CD4-positive, alpha-beta T cell (primary cell): ENCODE measurements at regions not wholly inside any gene's neighbourhood (a gene's known extent, or its start where the extent isn't known, plus 50 kb on each side); places are given as distances from the start of the nearest gene placed in this dataset.
A peak's percentile ranks its signal among the peaks of the same experiment; 100 is the strongest.

Experiments
- ATAC-seq: fragments of 200-7000 bp; cut with Tn5 transposase; one replicate; pipeline ENCODE4 v1.10.0; 2022; ENCODE audit warnings: mild to moderate bottlenecking; ENCODE audit not compliant: poor library complexity
- CTCF ChIA-PET: fragments of 350-600 bp; sonication (Branson Sonifier 250); formaldehyde crosslinking; loops from one replicate; lab custom pipeline; 2021; ENCODE audit warnings: antibody characterized with exemption, inconsistent platforms; lab: Charles Lee
- POLR2A ChIA-PET: fragments of 350-600 bp; sonication (Branson Sonifier 250); formaldehyde crosslinking; loops from one replicate; lab custom pipeline; 2021; ENCODE audit warnings: antibody characterized with exemption, inconsistent platforms; lab: Charles Lee
- DNase-seq, 14 experiments: peaks; one replicate each; pipeline ENCODE4 v3.0.0-alpha.2; 2013 to 2020; ENCODE audit warnings: mixed read lengths in 2 of 14
- H3K27ac ChIP-seq, 2 donors: one replicate each; pipeline versions ENCODE4 v1.5.1 to v1.7.0; 2013; ENCODE audit warnings: low read length in 2 of 2, low read depth in 1 of 2, mild to moderate bottlenecking in 1 of 2
- H3K27me3 ChIP-seq, 2 experiments: 1 replicate in 1 of 2; 2 replicates in 1 of 2; pipeline versions ENCODE4 v1.6.1 to v1.7.0; 2013; ENCODE audit warnings: low read length in 2 of 2, control low read depth in 1 of 2, mild to moderate bottlenecking in 1 of 2, moderate library complexity in 1 of 2; ENCODE audit not compliant: insufficient read depth in 2 of 2, control insufficient read depth in 1 of 2
- H3K36me3 ChIP-seq: one replicate; pipeline ENCODE4 v1.6.1; 2013; ENCODE audit warnings: low read length, control low read depth; ENCODE audit not compliant: insufficient read depth
- H3K4me1 ChIP-seq: one replicate; pipeline ENCODE4 v1.6.1; 2013; ENCODE audit warnings: low read length, control low read depth; ENCODE audit not compliant: insufficient read depth
- H3K4me3 ChIP-seq: one replicate; pipeline ENCODE4 v1.5.1; 2013; ENCODE audit warnings: mild to moderate bottlenecking, low read length, moderate library complexity
- H3K9me3 ChIP-seq, 2 experiments: 1 replicate in 1 of 2; 2 replicates in 1 of 2; pipeline versions ENCODE4 v1.6.1 to v1.7.0; 2013; ENCODE audit warnings: low read length in 2 of 2, mild to moderate bottlenecking in 2 of 2, control low read depth in 1 of 2, moderate library complexity in 1 of 2; ENCODE audit not compliant: control insufficient read depth in 1 of 2, insufficient read depth in 1 of 2
- H3K27ac Mint-ChIP-seq: one replicate; pipeline ENCODE4 v1.8.0; 2020; ENCODE audit warnings: mixed read lengths
- H3K27me3 Mint-ChIP-seq: one replicate; pipeline ENCODE4 v1.8.0; 2021; ENCODE audit warnings: mixed read lengths
- H3K36me3 Mint-ChIP-seq: one replicate; pipeline ENCODE4 v1.8.0; 2021; ENCODE audit warnings: low read depth, mixed read lengths
- H3K4me1 Mint-ChIP-seq: one replicate; pipeline ENCODE4 v1.8.0; 2021; ENCODE audit warnings: low read depth, mixed read lengths
- H3K4me3 Mint-ChIP-seq: one replicate; pipeline ENCODE4 v1.8.0; 2020; ENCODE audit warnings: mild to moderate bottlenecking, mixed read lengths
- H3K9me3 Mint-ChIP-seq: one replicate; pipeline ENCODE4 v1.8.0; 2020; ENCODE audit warnings: mixed read lengths
- intact Hi-C, 2 experiments: fragments of 100-400 bp; cut with DNase I in 1 of 2; cut with micrococcal nuclease in 1 of 2; formaldehyde crosslinking; loops; one replicate each; pipeline versions ENCODE4 v1.15.1 to v1.9.0; 2023 to 2025; cut with DNase I, micrococcal nuclease
- TF ChIP-seq, protein P1 (sequence below): fragments of 200-600 bp; IDR thresholded peaks from one replicate; pipeline ENCODE4 v1.8.0; 2022; ENCODE audit warnings: antibody characterized with exemption, mild to moderate bottlenecking

DNA sequence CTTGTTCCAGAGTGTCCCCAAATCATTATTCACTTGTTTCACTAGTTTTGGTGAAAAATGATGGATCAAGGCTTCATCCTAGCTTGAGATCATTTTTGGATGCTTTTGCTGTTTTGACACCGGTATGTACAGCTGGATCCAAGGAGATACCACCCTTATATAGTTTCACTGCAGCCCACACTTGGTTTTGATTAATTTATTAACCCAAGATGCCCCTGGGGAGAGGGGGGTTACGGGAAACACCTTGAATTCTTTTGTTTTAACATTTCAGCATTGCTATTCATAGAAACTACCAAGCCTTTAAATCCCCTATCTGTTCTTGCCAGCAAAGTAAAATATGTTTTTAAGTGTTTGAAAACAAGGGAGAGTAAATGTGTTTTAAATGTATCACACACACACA, 457.7 kb upstream of the RUNX1 start:
- intact Hi-C loops, result loop anchor here in 1 of 2 experiments (10.0 kb wide), 1 partner anchor 82 kb away; no protein-coding TSS in a partner anchor
- no peak overlapping the region for H3K27ac ChIP-seq
- DNase-seq (no peak), ATAC-seq (no peak)
- H3K27me3 Mint-ChIP-seq, result no peaks in the 10 kb centered on the region
- no peaks in the 10 kb centered on the region for H3K9me3 ChIP-seq
- POLR2A ChIA-PET, result no interaction called here
- no peak overlapping the region for H3K4me3 ChIP-seq
- peaks cover 80% of the 10 kb centered on the region for H3K4me1 Mint-ChIP-seq
- H3K27ac Mint-ChIP-seq, result peak overlapping the region; percentile 41
- H3K36me3 ChIP-seq, result no peaks in the 10 kb centered on the region
- CTCF ChIA-PET, result no interaction called here
- TF ChIP-seq, protein P1, sequence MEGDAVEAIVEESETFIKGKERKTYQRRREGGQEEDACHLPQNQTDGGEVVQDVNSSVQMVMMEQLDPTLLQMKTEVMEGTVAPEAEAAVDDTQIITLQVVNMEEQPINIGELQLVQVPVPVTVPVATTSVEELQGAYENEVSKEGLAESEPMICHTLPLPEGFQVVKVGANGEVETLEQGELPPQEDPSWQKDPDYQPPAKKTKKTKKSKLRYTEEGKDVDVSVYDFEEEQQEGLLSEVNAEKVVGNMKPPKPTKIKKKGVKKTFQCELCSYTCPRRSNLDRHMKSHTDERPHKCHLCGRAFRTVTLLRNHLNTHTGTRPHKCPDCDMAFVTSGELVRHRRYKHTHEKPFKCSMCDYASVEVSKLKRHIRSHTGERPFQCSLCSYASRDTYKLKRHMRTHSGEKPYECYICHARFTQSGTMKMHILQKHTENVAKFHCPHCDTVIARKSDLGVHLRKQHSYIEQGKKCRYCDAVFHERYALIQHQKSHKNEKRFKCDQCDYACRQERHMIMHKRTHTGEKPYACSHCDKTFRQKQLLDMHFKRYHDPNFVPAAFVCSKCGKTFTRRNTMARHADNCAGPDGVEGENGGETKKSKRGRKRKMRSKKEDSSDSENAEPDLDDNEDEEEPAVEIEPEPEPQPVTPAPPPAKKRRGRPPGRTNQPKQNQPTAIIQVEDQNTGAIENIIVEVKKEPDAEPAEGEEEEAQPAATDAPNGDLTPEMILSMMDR, result no peak
- no peaks in the 10 kb centered on the region for H3K9me3 Mint-ChIP-seq
- H3K4me1 ChIP-seq, result peaks cover 20% of the 10 kb centered on the region
- no peaks in the 10 kb centered on the region for H3K27me3 ChIP-seq
- H3K4me3 Mint-ChIP-seq, result no peak overlapping the region
- H3K36me3 Mint-ChIP-seq, result no peaks in the 10 kb centered on the region

DNA sequence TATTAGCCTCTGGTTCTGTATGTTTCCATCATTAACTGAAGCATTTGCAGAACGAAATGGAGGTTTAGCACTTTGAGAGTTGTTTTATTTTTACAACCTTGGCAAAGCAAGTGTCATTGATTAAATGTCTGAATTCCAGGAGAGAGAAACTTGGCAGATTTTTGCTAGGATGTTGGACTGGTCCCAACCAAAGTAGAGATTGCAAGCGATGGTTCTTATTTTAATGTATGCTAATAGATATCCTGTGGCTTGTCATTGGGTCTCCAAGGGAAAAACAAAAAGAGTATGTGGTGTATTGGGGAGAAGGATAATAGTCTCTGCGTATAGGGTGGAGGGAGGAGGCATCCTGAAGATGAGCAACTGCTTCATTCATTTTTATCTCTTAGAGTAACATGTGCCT, 457.2 kb upstream of the RUNX1 start:
- Mint-ChIP-seq H3K9me3 (no peaks in the 10 kb centered on the region), H3K27ac (peak overlapping the region; percentile 41), H3K4me1 (peaks cover 75% of the 10 kb centered on the region), H3K27me3 (no peaks in the 10 kb centered on the region), H3K4me3 (no peak overlapping the region), H3K36me3 (no peaks in the 10 kb centered on the region)
- DNase-seq, result no peak
- TF ChIP-seq, protein P1, result no peak
- H3K36me3 ChIP-seq, result no peaks in the 10 kb centered on the region
- ATAC-seq, result no peak
- no peaks in the 10 kb centered on the region for H3K9me3 ChIP-seq
- H3K27ac ChIP-seq, result no peak overlapping the region
- POLR2A ChIA-PET, result interaction anchor here (0.6 kb wide), 1 partner anchor 613 kb away, joined by 3 read pairs; no protein-coding TSS in a partner anchor
- intact Hi-C loops, result loop anchor here in 1 of 2 experiments (10.0 kb wide), 1 partner anchor 82 kb away; no protein-coding TSS in a partner anchor
- no peaks in the 10 kb centered on the region for H3K27me3 ChIP-seq
- H3K4me3 ChIP-seq, result no peak overlapping the region
- CTCF ChIA-PET, result no interaction called here
- peaks cover 20% of the 10 kb centered on the region for H3K4me1 ChIP-seq

DNA sequence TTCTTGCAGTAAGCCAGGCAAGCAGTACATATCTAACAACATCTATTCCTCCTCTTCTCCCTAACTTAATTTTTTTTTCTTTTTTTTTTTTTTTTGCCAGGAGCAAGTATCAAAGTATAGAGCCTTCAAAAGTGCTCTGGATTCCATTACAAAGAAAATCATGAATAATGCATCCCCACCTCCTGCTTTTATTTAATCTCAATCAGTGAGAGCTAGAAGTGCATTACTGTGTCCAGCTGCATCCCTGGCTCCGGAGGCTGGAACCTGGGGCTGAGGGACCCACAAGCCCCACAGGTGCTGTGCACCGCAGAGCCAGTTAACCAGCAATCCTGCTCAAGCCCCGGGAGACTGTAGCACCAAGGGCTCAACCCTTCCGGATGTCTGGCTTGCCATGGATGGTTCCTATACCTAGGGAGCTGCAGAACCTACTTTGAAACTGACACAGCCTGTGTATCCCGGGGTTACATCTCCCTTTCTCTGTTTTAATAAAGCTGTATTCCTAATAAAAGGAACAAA, 455.9 kb upstream of the RUNX1 start:
- ATAC-seq, result no peak
- no peak for DNase-seq
- POLR2A ChIA-PET, result interaction anchor here (0.6 to 3.1 kb wide), 4 partner anchors 20 to 67 kb away, joined by 3 to 25 read pairs (median 5); no protein-coding TSS in a partner anchor
- TF ChIP-seq, protein P1, result no peak
- Histone ChIP-seq H3K27ac (peak overlapping the region in 1 of 2 donors; percentile 57), H3K9me3 (no peaks in the 10 kb centered on the region), H3K27me3 (no peaks in the 10 kb centered on the region), H3K4me3 (no peak overlapping the region), H3K36me3 (no peaks in the 10 kb centered on the region), H3K4me1 (peaks cover 20% of the 10 kb centered on the region)
- no peaks in the 10 kb centered on the region for H3K9me3 Mint-ChIP-seq
- CTCF ChIA-PET, result interaction anchor here (0.6 kb wide), 1 partner anchor 16 kb away, joined by 5 read pairs; no protein-coding TSS in a partner anchor
- intact Hi-C loops, result loop anchor here in 1 of 2 experiments (10.0 kb wide), 1 partner anchor 80 kb away; no protein-coding TSS in a partner anchor
- H3K4me3 Mint-ChIP-seq, result no peak overlapping the region
- H3K27ac Mint-ChIP-seq, result peak overlapping the region; percentile 81
- peaks cover 67% of the 10 kb centered on the region for H3K4me1 Mint-ChIP-seq
- no peaks in the 10 kb centered on the region for H3K36me3 Mint-ChIP-seq
- H3K27me3 Mint-ChIP-seq, result no peaks in the 10 kb centered on the region
